H1 (cell line): ENCODE measurements at regions not wholly inside any gene's neighbourhood (a gene's known extent, or its start where the extent isn't known, plus 50 kb on each side); places are given as distances from the start of the nearest gene placed in this dataset.

Experiments
- JUN ChIP-seq: IDR thresholded peaks from 2 replicates; pipeline ENCODE4 v1.6.1; 2011; ENCODE audit warnings: low read depth, mild to moderate bottlenecking, improper control_type of control experiment, low read length
- POLR2AphosphoS5 ChIP-seq: IDR thresholded peaks from 2 replicates; pipeline ENCODE4 v1.6.1; 2011; ENCODE audit warnings: low read depth, low read length
- RNF2 ChIP-seq: fragments of 200-900, 300-1000 bp; sonication (generic); IDR thresholded peaks from 2 replicates; pipeline ENCODE4 v1.7.1; 2016; ENCODE audit warnings: borderline replicate concordance, low read depth, mild to moderate bottlenecking, antibody characterized with exemption, low read length; ENCODE audit not compliant: poor library complexity, severe bottlenecking; ENCODE audit errors: missing control alignments
- SIX5 ChIP-seq: IDR thresholded peaks from 2 replicates; pipeline ENCODE4 v1.6.1; 2011; ENCODE audit warnings: mild to moderate bottlenecking, low read depth, low read length
- SP2 ChIP-seq: IDR thresholded peaks from 2 replicates; pipeline ENCODE4 v1.6.1; 2012; ENCODE audit warnings: mild to moderate bottlenecking, low read length, inconsistent platforms
- ZNF274 ChIP-seq: IDR thresholded peaks from 2 replicates; pipeline ENCODE4 v1.7.0; 2012; ENCODE audit warnings: low read length, borderline replicate concordance; ENCODE audit errors: extremely low read depth

DNA sequence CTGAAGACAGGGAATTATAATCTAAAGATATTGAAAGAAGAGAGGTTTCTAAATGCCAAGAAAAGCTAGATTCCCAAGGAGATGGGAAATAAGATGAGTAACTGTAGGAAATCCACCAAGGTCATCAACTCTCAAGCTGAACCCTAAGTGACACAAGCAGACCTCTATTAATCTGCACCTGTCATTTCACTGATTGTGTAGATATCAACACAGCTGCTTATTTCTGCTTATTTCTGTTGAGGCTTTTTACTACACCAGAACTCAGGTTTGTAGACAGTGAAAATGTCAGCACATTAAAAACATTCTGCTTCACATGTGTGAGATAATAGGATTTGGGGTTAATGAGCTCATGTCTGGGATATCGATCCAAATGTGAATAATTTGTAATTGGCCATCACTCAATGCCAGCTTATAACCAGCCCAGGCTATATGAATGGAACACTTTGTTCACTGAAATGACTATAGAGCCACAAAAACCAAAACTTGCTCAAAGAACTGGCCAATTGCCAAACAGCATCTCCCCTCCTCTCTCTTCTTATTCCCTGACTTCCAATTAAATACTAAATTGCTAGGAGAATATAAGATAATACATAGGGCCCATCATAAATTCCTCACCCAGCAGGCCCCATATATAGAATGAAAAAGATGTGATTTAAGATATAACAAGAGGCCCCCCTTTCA, 188.7 kb upstream of the ARID2 start (continued):
- no peak for TF ChIP-seq ZNF274
- TF ChIP-seq JUN: no peak
- no peak for TF ChIP-seq SIX5
- no peak for TF ChIP-seq POLR2AphosphoS5
- no peak for TF ChIP-seq RNF2
- no peak for TF ChIP-seq SP2
